Endothelial cell of umbilical vein (primary cell): ENCODE measurements at regions not wholly inside any gene's neighbourhood (a gene's known extent, or its start where the extent isn't known, plus 50 kb on each side); places are given as distances from the start of the nearest gene placed in this dataset.

ENCODE experiments used
- CTCF ChIP-seq, 2 donors: IDR thresholded peaks; 1 replicate in 1 of 2; 2 replicates in 1 of 2; pipeline ENCODE4 v1.5.1; 2011; ENCODE audit warnings: low read length in 2 of 2, mild to moderate bottlenecking in 2 of 2, moderate library complexity in 2 of 2, control low read depth in 1 of 2, inconsistent platforms in 1 of 2, low read depth in 1 of 2; ENCODE audit not compliant: insufficient read depth in 1 of 2; ENCODE audit errors: extremely low read depth in 1 of 2
- EZH2 ChIP-seq: IDR thresholded peaks from 2 replicates; pipeline ENCODE4 v1.6.1; 2012; ENCODE audit warnings: borderline replicate concordance, low read depth, mild to moderate bottlenecking, moderate library complexity, low read length, inconsistent platforms; ENCODE audit not compliant: severe bottlenecking
- FOS ChIP-seq: IDR thresholded peaks from 2 replicates; pipeline ENCODE4 v1.6.1; 2011; ENCODE audit warnings: mild to moderate bottlenecking, low read length, moderate library complexity, borderline replicate concordance; ENCODE audit not compliant: insufficient read depth
- JUN ChIP-seq: IDR thresholded peaks from 2 replicates; pipeline ENCODE4 v1.6.1; 2011; ENCODE audit warnings: borderline replicate concordance, low read depth; ENCODE audit not compliant: insufficient read length, insufficient read depth
- POLR2A ChIP-seq: IDR thresholded peaks from 2 replicates; pipeline ENCODE4 v1.6.1; 2012; ENCODE audit warnings: low read depth, mild to moderate bottlenecking, control low read depth, low read length
- POLR2AphosphoS5 ChIP-seq: IDR thresholded peaks from 2 replicates; pipeline ENCODE4 v1.6.1; 2012; ENCODE audit warnings: low read depth, mild to moderate bottlenecking, control low read depth, low read length, moderate library complexity; ENCODE audit not compliant: insufficient read depth

- TF ChIP-seq CTCF (IDR thresholded peaks at IDR 0.05; ENCODE audit: extremely low read depth in 1 of 2, insufficient read depth in 1 of 2, low read depth in 1 of 2, low read length in 2 of 2) (no peak), EZH2 (no peak), FOS (no peak), POLR2AphosphoS5 (no peak), POLR2A (no peak), JUN (no peak)
Measured at GRCh38 chr17:68107373-68107772, 71.8 kb downstream of the KPNA2 start.
